SU-DHL-6 (cell line): ENCODE measurements at regions not wholly inside any gene's neighbourhood (a gene's known extent, or its start where the extent isn't known, plus 50 kb on each side); places are given as distances from the start of the nearest gene placed in this dataset.

Experiments used
- H2AFZ ChIP-seq: fragments of 200-600 bp; sonication (generic); 2 replicates; pipeline ENCODE4 v1.6.1; 2014; ENCODE audit warnings: low read depth, mild to moderate bottlenecking, moderate library complexity, mixed read lengths, antibody characterized with exemption, low read length; ENCODE audit not compliant: severe bottlenecking
- H3F3A ChIP-seq: fragments of 200-600 bp; shearing (Covaris generic); 2 replicates; pipeline ENCODE4 v1.6.0; 2016; ENCODE audit warnings: antibody characterized with exemption, mild to moderate bottlenecking; ENCODE audit not compliant: insufficient read depth
- H3K27ac ChIP-seq: fragments of 200-600 bp; sonication (generic); 2 replicates; pipeline ENCODE4 v1.5.1; 2016; ENCODE audit warnings: low read depth, mild to moderate bottlenecking, low read length, moderate library complexity, mixed read lengths
- H3K27me3 ChIP-seq: fragments of 200-600 bp; sonication (generic), shearing (Covaris generic); 2 replicates; pipeline ENCODE4 v1.6.0; 2014; ENCODE audit warnings: mild to moderate bottlenecking, low read length
- H3K36me3 ChIP-seq: fragments of 200-600 bp; sonication (generic); 2 replicates; pipeline ENCODE4 v1.6.1; 2014; ENCODE audit warnings: mild to moderate bottlenecking, low read length, mixed read lengths
- H3K4me2 ChIP-seq: fragments of 300-600, 200-600 bp; shearing (Covaris generic), sonication (generic); 2 replicates; pipeline ENCODE4 v1.6.0; 2014; ENCODE audit warnings: low read length, low read depth, mild to moderate bottlenecking; ENCODE audit not compliant: poor library complexity, severe bottlenecking
- H3K4me3 ChIP-seq: fragments of 200-600 bp; sonication (generic); 2 replicates; pipeline ENCODE4 v1.5.1; 2014; ENCODE audit warnings: antibody characterized with exemption, low read length, mild to moderate bottlenecking, mixed read lengths; ENCODE audit not compliant: insufficient read depth, poor library complexity, severe bottlenecking
- H3K79me2 ChIP-seq: fragments of 200-600 bp; sonication (generic); 2 replicates; pipeline ENCODE4 v1.6.1; 2014; ENCODE audit warnings: mild to moderate bottlenecking, low read length, moderate library complexity; ENCODE audit not compliant: insufficient read depth
- H3K9ac ChIP-seq: fragments of 200-600 bp; sonication (generic); 2 replicates; pipeline ENCODE4 v1.7.0; 2014; ENCODE audit warnings: mild to moderate bottlenecking, low read length
- H3K9me2 ChIP-seq: fragments of 200-600 bp; sonication (generic); replicated peaks from 2 replicates; pipeline ENCODE4 v1.6.1; 2014; ENCODE audit warnings: low read length; ENCODE audit not compliant: insufficient read depth
- H3K9me3 ChIP-seq: fragments of 200-600 bp; sonication (generic); 2 replicates; pipeline ENCODE4 v1.6.1; 2014; ENCODE audit warnings: low read length, mixed read lengths; ENCODE audit not compliant: insufficient read depth
- H4K20me1 ChIP-seq: fragments of 200-600 bp; sonication (generic); 2 replicates; pipeline ENCODE4 v1.6.1; 2014; ENCODE audit warnings: low read depth, mild to moderate bottlenecking, antibody characterized with exemption, low read length, moderate library complexity, mixed read lengths
- CTCF ChIP-seq: fragments of 200-600 bp; sonication (generic); IDR thresholded peaks from one replicate; pipeline ENCODE4 v1.5.1; 2017; ENCODE audit warnings: antibody characterized with exemption, mild to moderate bottlenecking, low read length, moderate library complexity; ENCODE audit not compliant: insufficient read depth, poor library complexity, severe bottlenecking
- EZH2phosphoT487 ChIP-seq: fragments of 200-600 bp; sonication (generic), shearing (Covaris generic); conservative IDR thresholded peaks from 2 replicates; pipeline ENCODE4 v1.6.1; 2018; ENCODE audit warnings: mild to moderate bottlenecking, antibody characterized with exemption, low read length, moderate library complexity, mixed read lengths

GRCh38 chr18:8515142-8515865, 93.9 kb upstream of the RAB12 start:
- no peak overlapping the region for H3K4me2 ChIP-seq
- no peaks in the 10 kb centered on the region for H3K27me3 ChIP-seq
- H3K36me3 ChIP-seq = no peaks in the 10 kb centered on the region
- H3K9me3 ChIP-seq = no peaks in the 10 kb centered on the region
- no peaks in the 10 kb centered on the region for H3K9me2 ChIP-seq
- no peak overlapping the region for H2AFZ ChIP-seq
- no peak overlapping the region for H3K9ac ChIP-seq
- H3K79me2 ChIP-seq = no peaks in the 10 kb centered on the region
- H3K27ac ChIP-seq = no peak overlapping the region
- no peaks in the 10 kb centered on the region for H3F3A ChIP-seq
- TF ChIP-seq EZH2phosphoT487 = no peak
- TF ChIP-seq CTCF = no peak
- no peak overlapping the region for H3K4me3 ChIP-seq
- H4K20me1 ChIP-seq = no peaks in the 10 kb centered on the region

- no peaks in the 10 kb centered on the region for H3F3A ChIP-seq
- no peaks in the 10 kb centered on the region for H3K27me3 ChIP-seq
- no peaks in the 10 kb centered on the region for H3K9me3 ChIP-seq
- H3K9ac ChIP-seq = no peak overlapping the region
- no peaks in the 10 kb centered on the region for H4K20me1 ChIP-seq
- H3K4me3 ChIP-seq = no peak overlapping the region
- H3K27ac ChIP-seq = no peak overlapping the region
- no peaks in the 10 kb centered on the region for H3K79me2 ChIP-seq
- no peak overlapping the region for H2AFZ ChIP-seq
- H3K9me2 ChIP-seq = no peaks in the 10 kb centered on the region
- H3K36me3 ChIP-seq = no peaks in the 10 kb centered on the region
- no peak overlapping the region for H3K4me2 ChIP-seq
- TF ChIP-seq CTCF = no peak
- TF ChIP-seq EZH2phosphoT487 = no peak
Observed at GRCh38 chr18:8516371-8517250, 92.6 kb upstream of the RAB12 start.

GRCh38 chr18:8517276-8517675, 92.0 kb upstream of the RAB12 start:
- Histone ChIP-seq H3K9ac (no peak overlapping the region), H2AFZ (no peak overlapping the region), H4K20me1 (no peaks in the 10 kb centered on the region), H3K36me3 (no peaks in the 10 kb centered on the region), H3F3A (no peaks in the 10 kb centered on the region), H3K79me2 (no peaks in the 10 kb centered on the region), H3K9me3 (no peaks in the 10 kb centered on the region), H3K4me3 (no peak overlapping the region), H3K27me3 (no peaks in the 10 kb centered on the region), H3K9me2 (no peaks in the 10 kb centered on the region), H3K27ac (no peak overlapping the region), H3K4me2 (no peak overlapping the region)
- no peak for TF ChIP-seq EZH2phosphoT487
- TF ChIP-seq CTCF = no peak
